Pulmonary artery endothelial cell (primary cell): ENCODE measurements at regions not wholly inside any gene's neighbourhood (a gene's known extent, or its start where the extent isn't known, plus 50 kb on each side); places are given as distances from the start of the nearest gene placed in this dataset.

Source experiments
- DNase-seq: peaks from one replicate; pipeline ENCODE4 v3.0.0-alpha.2; 2011; ENCODE audit warnings: low read depth, low spot score

- DNase-seq, result no peak
Measured at GRCh38 chr1:244220410-244220809, 169.3 kb downstream of the ZBTB18 start.

- no peak for DNase-seq
Measured at GRCh38 chr1:244221991-244222390, 170.9 kb downstream of the ZBTB18 start.

- DNase-seq, result no peak
Measured at GRCh38 chr1:244224487-244225430, 173.7 kb downstream of the ZBTB18 start.

- DNase-seq, result no peak
Measured at GRCh38 chr1:244226435-244226834, 175.4 kb downstream of the ZBTB18 start.

GRCh38 chr1:244230470-244230869 lies 179.4 kb downstream of the ZBTB18 start:
- no peak for DNase-seq

- DNase-seq, result no peak
Measured at GRCh38 chr1:244231193-244231571, 180.1 kb downstream of the ZBTB18 start.

GRCh38 chr1:244231572-244232315 lies 180.7 kb downstream of the ZBTB18 start:
- no peak for DNase-seq

GRCh38 chr1:244234009-244234643 lies 183.0 kb downstream of the ZBTB18 start:
- no peak for DNase-seq

GRCh38 chr1:244235157-244235556 lies 184.1 kb downstream of the ZBTB18 start:
- no peak for DNase-seq

GRCh38 chr1:244236101-244236500 lies 185.0 kb downstream of the ZBTB18 start:
- peak; percentile 27 for DNase-seq

GRCh38 chr1:244236721-244237120 lies 185.6 kb downstream of the ZBTB18 start:
- no peak for DNase-seq

- DNase-seq, result no peak
Measured at GRCh38 chr1:244237445-244237844, 186.4 kb downstream of the ZBTB18 start.

GRCh38 chr1:244239261-244239770 lies 188.2 kb downstream of the ZBTB18 start:
- DNase-seq, result no peak

- no peak for DNase-seq
Measured at GRCh38 chr1:244241438-244241837, 190.4 kb downstream of the ZBTB18 start.

- DNase-seq, result no peak
Measured at GRCh38 chr1:244242446-244242845, 191.4 kb downstream of the ZBTB18 start.

GRCh38 chr1:244246334-244246733 lies 195.3 kb downstream of the ZBTB18 start:
- DNase-seq, result no peak

- peak; percentile 27 for DNase-seq
Measured at GRCh38 chr1:244248426-244248825, 197.3 kb downstream of the ZBTB18 start.

- DNase-seq, result no peak
Measured at GRCh38 chr1:244252211-244252610, 199.5 kb downstream of the ADSS2 start.

- no peak for DNase-seq
Measured at GRCh38 chr1:244254467-244254866, 197.2 kb downstream of the ADSS2 start.

GRCh38 chr1:244255426-244255965 lies 196.2 kb downstream of the ADSS2 start:
- DNase-seq, result no peak

- no peak for DNase-seq
Measured at GRCh38 chr1:244256086-244256676, 195.5 kb downstream of the ADSS2 start.
